ENCODE measurements at regions not wholly inside any gene's neighbourhood (a gene's known extent, or its start where the extent isn't known, plus 50 kb on each side); places are given as distances from the start of the nearest gene placed in this dataset.

GRCh38 chr3:154794391-154794790 lies 285.7 kb upstream of the MME start:
- no peak overlapping the region for H3K4me3 ChIP-seq (ENCODE audit: control insufficient read depth, low read depth, low read length)
- no peak for DNase-seq (ENCODE audit: low read depth)
- TF ChIP-seq CTCF (IDR thresholded peaks at IDR 0.05; ENCODE audit: control insufficient read depth, insufficient read depth, low read depth, low read length, missing control alignments), result no peak

- TF ChIP-seq CTCF (IDR thresholded peaks at IDR 0.05; ENCODE audit: control insufficient read depth, insufficient read depth, low read depth, low read length, missing control alignments), result no peak
- H3K4me3 ChIP-seq (ENCODE audit: control insufficient read depth, low read depth, low read length), result no peak overlapping the region
- DNase-seq (ENCODE audit: low read depth), result no peak
These were observed 287.3 kb upstream of the MME start for GRCh38 chr3:154792828-154793227.

- no peak for TF ChIP-seq CTCF (IDR thresholded peaks at IDR 0.05; ENCODE audit: control insufficient read depth, insufficient read depth, low read depth, low read length, missing control alignments)
- no peak overlapping the region for H3K4me3 ChIP-seq (ENCODE audit: control insufficient read depth, low read depth, low read length)
- DNase-seq (ENCODE audit: low read depth), result no peak
These were observed 288.5 kb upstream of the MME start for GRCh38 chr3:154791611-154792010.

DNA sequence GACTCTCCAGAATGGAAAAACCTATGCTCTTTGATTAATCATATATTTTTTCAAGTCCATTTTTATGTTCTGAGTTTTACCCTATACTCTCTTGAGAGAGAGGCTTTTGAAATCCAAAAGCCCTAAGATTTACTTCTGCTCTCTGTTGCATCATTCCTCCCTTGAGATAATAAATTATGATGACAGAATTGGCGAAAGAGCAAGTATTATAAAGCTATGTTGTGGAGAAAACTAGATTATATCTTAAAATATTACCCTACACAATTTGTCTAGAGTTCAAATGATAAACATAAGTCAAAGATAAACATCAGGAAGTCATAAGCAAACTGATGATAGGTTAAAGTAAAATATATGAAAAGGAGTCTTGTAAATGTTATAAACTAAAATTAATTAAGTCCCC lies 293.4 kb upstream of the MME start:
- TF ChIP-seq CTCF (IDR thresholded peaks at IDR 0.05; ENCODE audit: control insufficient read depth, insufficient read depth, low read depth, low read length, missing control alignments), result no peak
- DNase-seq (ENCODE audit: low read depth), result no peak
- H3K4me3 ChIP-seq (ENCODE audit: control insufficient read depth, low read depth, low read length), result no peak overlapping the region

DNA sequence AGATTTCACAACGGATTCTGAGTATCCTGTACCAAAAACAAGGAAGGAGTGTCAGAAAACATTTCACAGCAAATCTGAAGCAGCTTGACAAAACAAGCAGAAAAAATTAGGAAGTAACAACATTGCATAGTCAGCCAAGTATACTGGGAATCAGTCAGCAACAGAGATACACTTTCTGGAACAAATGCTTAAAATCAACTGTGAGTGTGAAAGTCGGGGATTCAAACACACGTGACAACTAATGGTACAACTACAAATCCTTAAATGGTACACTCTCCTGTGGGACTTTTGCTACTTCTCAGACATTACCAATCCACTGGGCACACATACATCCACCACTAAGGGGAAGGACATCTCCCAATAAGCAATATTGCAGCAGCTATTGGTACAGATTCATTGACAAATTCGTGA lies 296.6 kb upstream of the MME start:
- DNase-seq (ENCODE audit: low read depth), result no peak
- TF ChIP-seq CTCF (IDR thresholded peaks at IDR 0.05; ENCODE audit: control insufficient read depth, insufficient read depth, low read depth, low read length, missing control alignments), result no peak
- H3K4me3 ChIP-seq (ENCODE audit: control insufficient read depth, low read depth, low read length), result no peak overlapping the region

- no peak for TF ChIP-seq CTCF (IDR thresholded peaks at IDR 0.05; ENCODE audit: control insufficient read depth, insufficient read depth, low read depth, low read length, missing control alignments)
- DNase-seq (ENCODE audit: low read depth), result no peak
These were observed 297.1 kb upstream of the MME start for GRCh38 chr3:154783061-154783460.

DNA sequence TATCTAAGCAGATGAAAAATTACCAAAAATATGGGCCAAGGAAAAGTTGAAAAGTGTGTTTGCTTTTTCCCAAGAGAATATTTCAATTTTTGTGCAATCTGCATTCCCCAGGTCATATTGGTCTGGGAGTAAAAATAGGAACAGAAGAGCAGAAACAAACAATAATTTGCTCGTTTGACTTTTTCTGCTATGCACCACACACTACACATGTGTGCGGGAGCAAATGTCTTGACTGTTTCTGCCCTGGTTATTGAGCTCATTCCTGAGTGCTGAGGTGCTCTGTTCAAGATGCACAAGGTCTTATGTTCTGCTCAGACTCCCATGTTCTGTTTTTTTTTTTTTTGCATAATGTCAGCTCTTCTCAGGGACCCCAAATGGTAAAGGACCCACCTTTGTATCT lies 298.0 kb upstream of the MME start:
- DNase-seq (ENCODE audit: low read depth), result no peak
- H3K4me3 ChIP-seq (ENCODE audit: control insufficient read depth, low read depth, low read length), result no peak overlapping the region
- no peak for TF ChIP-seq CTCF (IDR thresholded peaks at IDR 0.05; ENCODE audit: control insufficient read depth, insufficient read depth, low read depth, low read length, missing control alignments)

More at GRCh38 chr3:154783061-154783460, 297.1 kb upstream of the MME start:
- no peak overlapping the region for H3K4me3 ChIP-seq (ENCODE audit: control insufficient read depth, low read depth, low read length)

All from AG09309 (cell line).